Left ventricle myocardium superior (tissue), 1 donor: ENCODE measurements at regions not wholly inside any gene's neighbourhood (a gene's known extent, or its start where the extent isn't known, plus 50 kb on each side); places are given as distances from the start of the nearest gene placed in this dataset.
"Not testable (repeated sequence)": the region's sequence is repeated elsewhere in the genome, so short reads cannot be mapped to it uniquely, and the experiment has no call there.

Source experiments
- ATAC-seq: fragments of 200-7000 bp; cut with Tn5 transposase; one replicate; pipeline ENCODE4 v1.9.1; 2020; ENCODE audit warnings: mild to moderate bottlenecking, moderate library complexity
- DNase-seq: peaks from one replicate; pipeline ENCODE4 v3.0.0-alpha.2; 2020
- intact Hi-C: fragments of 100-400 bp; cut with micrococcal nuclease; formaldehyde crosslinking; loops from one replicate; pipeline ENCODE4 v1.11.0; 2022
- donor health status: DM: no; HTN: yes; CAD: no; lungs with severe emphysema.

DNA sequence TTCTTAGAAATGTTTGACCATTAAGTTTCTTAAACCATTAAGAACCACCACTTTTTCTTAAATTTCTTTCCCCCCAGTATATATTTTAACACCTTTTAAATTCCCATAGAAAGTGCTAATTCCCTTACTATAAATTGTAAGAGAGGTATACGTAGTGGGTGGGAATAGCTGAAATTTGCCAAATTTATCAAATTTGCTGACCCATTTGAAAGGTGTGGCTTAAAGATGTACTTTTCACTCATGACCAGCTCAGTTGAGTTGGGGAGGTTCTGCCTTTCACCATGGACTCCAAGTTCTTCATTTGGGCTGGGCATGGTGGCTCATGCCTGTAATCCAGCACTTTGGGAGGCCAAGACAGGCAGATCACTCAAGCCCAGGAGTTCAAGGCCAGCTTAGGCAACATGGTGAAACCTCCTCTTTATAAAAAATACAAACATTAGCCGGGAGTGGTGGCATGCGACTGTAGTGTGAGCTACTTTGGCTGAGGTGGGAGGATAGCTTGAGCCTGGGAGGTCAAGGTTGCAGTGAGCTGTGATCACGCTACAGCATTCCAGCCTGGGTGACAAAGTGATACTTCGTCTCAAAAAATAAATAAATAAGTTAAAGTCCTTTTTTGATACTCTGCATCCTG is 133.2 kb downstream of the MRPL57 start:
- intact Hi-C loops, result no loop called here

DNA sequence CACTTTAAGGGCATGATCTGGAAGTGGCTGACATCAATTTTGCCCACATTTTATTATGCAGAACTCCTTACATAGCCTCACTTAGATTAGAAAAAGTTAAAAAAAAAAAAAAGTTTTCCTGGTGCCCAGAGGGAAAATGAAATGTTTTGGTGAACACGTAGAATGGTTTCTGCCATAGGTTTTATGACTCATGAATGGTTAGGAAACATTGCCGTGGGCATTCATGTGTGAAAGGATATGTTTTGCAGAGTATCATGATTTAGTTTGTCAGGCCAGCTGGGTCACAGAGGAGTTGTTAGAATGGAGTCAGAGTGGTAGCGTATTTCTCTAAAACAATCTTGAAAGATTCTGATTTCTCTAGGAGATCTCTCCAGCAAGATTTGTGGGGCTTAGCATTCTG is 133.8 kb downstream of the MRPL57 start:
- ATAC-seq (no peak), DNase-seq (no peak)
- intact Hi-C loops, result no loop called here

More for the DNA sequence above, 133.2 kb downstream of the MRPL57 start:
- DNase-seq, result no peak
- ATAC-seq, result no peak

DNA sequence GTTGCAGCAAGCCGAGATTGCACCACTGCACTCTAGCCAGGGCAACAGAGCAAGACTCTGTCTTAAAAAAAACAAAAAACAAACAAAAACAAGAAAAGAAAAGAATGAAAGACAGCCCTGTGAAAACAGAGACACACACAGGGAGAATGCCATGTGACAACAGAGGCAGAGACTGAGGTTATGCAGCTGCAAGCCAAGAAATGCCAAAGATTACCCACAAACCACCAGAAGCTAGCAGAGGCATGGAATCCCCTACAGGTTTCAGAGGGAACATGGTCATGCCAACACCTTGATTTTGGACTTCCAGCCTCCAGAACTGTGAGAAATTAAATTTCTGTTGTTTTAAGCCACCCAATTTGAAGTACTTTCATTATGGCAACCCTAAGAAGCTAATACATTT is 138.5 kb downstream of the MRPL57 start:
- DNase-seq, intact Hi-C loops, ATAC-seq: not testable (repeated sequence)

DNA sequence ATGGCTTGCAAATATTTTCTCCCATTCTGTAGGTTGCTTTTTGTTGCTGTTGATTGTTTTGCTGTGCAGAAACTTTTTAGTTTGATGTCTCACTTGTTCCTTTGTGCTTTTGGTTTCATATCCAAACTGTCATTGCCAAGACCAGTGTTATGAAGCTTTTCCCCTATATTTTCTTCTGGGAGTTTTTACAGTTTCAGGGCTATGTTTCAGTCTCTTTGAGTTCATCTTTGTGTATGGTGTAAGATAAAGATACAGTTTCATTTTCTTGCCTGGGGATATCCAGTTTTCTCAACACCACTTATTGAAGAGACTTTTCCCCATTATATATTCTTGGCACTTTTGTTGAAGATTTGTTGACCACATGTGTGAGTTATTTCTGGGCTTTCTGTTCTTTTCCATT is 139.9 kb downstream of the MRPL57 start:
- DNase-seq, result no peak
- no peak for ATAC-seq
- intact Hi-C loops, result no loop called here

DNA sequence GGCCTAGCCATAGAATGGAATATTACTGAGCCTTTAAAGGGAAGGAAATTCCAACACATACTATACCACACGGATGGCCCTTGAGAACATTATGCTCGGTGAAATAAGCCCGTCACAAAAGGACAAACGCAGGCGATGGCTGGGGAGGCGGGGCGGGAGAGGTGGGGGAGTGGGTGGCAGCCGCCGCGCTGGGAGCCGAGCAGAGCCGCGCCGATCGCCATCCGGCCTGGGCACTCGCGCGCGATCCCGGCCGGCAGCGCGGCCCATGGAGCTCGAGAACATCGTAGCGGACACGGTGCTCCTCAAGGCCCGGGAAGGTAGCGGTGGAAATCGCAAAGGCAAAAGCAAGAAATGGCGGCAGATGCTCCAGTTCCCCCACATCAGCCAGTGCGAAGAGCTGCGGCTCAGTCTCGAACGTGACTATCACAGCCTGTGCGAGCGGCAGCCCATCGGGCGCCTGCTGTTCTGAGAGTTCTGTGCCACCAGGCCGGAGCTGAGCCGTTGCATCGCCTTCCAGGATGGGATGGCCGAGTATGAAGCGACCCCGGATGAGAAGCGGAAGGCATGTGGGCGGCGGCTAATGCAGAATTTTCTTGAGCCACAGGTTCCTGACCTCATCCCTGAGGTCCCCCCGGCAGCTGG is 140.1 kb downstream of the ZDHHC20 start:
- DNase-seq, result no peak
- intact Hi-C loops, result no loop called here
- ATAC-seq, result peak; percentile 51

DNA sequence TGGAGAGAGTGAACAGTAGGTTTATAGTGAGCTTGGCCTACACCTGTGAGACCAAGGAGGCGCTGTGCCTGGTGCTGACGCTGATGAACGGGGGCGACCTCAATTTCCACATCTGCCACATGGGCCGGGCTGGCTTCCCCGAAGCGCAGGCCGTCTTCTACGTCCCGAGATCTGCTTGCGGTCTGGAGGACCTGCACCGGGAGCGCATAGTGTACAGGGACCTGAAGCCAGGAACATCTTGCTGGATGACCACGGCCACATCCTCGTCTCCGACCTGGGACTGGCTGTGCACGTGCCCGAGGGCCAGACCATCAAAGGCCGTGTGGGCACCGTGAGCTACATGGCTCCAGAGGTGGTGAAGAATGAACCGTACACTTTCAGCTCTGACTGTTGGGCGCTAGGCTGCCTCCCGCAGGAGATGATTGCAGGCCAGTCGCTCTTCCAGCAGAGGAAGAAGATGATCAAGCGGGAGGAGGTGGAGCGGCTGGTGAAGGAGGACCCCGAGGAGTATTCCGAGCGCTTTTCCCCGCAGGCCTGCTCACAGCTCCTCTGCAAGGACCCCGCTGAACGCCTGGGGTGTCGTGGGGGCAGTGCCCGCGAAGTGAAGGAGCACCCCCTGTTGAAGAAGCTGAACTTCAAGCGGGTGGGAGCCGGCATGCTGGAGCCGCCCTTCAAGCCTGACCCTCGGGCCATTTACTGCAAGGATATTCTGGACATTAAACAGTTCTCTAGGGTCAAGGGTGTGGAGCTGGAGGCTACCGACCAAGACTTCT is 139.0 kb downstream of the ZDHHC20 start:
- no peak for DNase-seq
- intact Hi-C loops, result no loop called here
- ATAC-seq, result no peak

DNA sequence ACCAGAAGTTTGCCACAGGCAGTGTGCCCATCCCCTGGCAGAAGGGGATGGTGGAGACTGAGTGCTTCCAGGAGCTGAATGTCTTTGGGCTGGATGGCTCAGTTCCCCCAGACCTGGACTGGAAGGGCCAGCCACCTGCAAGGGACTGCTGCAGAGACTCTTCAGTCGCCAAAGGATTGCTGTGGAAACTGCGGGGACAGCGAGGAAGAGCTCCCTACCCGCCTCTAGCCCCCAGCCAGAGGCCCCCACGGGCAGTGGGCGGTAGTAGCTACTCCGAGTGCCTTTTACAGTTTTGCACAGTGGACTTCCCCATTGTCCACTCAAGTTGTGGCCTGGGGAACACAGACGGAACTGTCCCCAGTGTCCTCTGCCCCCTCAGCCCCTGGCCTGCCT is 138.5 kb downstream of the ZDHHC20 start:
- no peak for ATAC-seq
- no peak for DNase-seq
- intact Hi-C loops, result no loop called here

DNA sequence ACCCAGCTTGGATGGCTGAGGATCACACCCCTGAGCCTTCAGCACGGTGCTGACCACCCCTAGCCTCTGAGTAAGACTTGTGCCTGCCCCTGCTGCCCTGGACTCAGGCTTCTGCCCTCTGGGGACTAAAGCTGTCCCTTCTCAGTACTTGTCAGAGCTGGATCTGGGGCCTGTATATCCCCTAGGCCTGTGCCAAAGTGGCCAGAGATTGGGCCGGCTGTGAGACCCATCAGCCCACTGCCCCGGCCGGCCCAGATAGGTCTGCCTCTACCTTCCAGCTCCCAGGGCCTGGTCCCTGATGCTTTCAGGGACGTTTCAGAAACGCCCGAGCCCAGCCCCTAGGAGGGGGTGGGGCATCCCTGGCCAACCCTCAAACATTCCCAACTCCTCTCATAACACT is 137.8 kb downstream of the ZDHHC20 start:
- intact Hi-C loops, result no loop called here
- ATAC-seq, result no peak
- DNase-seq, result no peak

DNA sequence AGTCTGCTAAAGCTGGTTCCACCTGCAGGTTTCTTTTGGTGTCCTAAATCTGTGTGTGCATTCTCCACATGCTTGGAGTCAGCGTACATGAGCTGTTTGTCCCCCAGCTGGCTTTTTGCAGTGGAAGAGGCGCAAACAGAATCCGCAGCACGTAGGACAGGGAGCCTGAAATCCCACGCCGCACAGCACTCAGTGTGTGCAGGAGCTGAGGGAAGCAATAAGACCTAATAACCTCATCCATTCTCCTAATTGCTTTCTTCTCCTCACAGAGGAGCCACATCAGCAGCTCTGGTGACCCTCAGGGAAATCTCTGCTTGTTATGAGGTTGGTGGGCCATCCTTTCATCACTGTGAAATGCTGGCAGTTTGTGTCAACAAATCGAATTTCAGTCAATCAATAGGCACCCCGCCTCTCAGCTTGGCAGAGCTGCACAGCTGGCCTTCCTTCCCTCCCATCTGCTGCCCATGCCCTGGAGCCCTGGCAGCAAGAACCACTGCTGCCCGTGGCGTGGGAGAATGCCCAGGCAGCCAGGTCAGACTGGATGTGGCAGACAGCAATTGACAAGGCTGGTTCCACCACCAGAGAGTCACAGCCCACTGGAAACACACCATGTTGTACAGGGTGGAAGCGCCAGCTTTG is 136.7 kb downstream of the ZDHHC20 start:
- intact Hi-C loops, result no loop called here
- DNase-seq, result no peak
- no peak for ATAC-seq
